H7 (cell line): ENCODE measurements at regions not wholly inside any gene's neighbourhood (a gene's known extent, or its start where the extent isn't known, plus 50 kb on each side); places are given as distances from the start of the nearest gene placed in this dataset.
"Not testable (repeated sequence)": the region's sequence is repeated elsewhere in the genome, so short reads cannot be mapped to it uniquely, and the experiment has no call there.

ENCODE experiments used
- DNase-seq: peaks from one replicate; pipeline ENCODE4 v3.0.0; 2012
- H3K27me3 ChIP-seq: 2 replicates; pipeline ENCODE4 v1.6.0; 2011; ENCODE audit warnings: mild to moderate bottlenecking, low read length; ENCODE audit not compliant: control insufficient read depth, insufficient read depth
- H3K36me3 ChIP-seq: replicated peaks from 2 replicates; pipeline ENCODE4 v1.5.1; 2011; ENCODE audit warnings: low read length; ENCODE audit not compliant: control insufficient read depth, insufficient read depth
- H3K4me3 ChIP-seq: 2 replicates; pipeline ENCODE4 v1.5.1; 2011; ENCODE audit warnings: low read depth, mild to moderate bottlenecking, control low read depth, low read length, moderate library complexity; ENCODE audit not compliant: insufficient read depth

- no peak for DNase-seq
- peak overlapping the region; percentile 58 for H3K4me3 ChIP-seq
These were observed 435.6 kb upstream of the CDH9 start for GRCh38 chr5:27474047-27474309.

GRCh38 chr5:27473307-27474046 is 435.1 kb upstream of the CDH9 start:
- H3K36me3 ChIP-seq: peaks cover 31% of the 10 kb centered on the region
- peak overlapping the region; percentile 58 for H3K4me3 ChIP-seq
- DNase-seq: no peak
- H3K27me3 ChIP-seq: no peaks in the 10 kb centered on the region

More at GRCh38 chr5:27474047-27474309, 435.6 kb upstream of the CDH9 start:
- peaks cover 31% of the 10 kb centered on the region for H3K36me3 ChIP-seq
- H3K27me3 ChIP-seq: no peaks in the 10 kb centered on the region

DNA sequence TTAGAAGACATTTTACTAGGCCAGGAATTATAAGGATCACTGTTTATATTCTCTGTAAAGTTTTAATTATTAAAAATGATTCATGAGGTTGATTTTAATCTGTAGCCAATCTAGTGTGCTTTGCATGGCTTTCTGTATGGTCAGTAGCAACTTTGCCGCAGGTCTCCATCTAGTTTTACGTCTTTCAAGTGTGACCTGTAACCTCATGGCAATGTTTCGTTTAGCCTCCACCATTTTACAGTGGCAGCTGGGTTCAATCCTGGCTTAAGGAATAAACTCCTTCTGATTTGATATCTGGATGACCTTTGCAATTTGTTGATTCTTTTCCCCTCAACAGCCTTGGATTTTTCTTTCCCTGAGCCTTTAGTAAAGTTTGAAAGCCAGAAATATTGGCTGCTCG is 434.5 kb upstream of the CDH9 start:
- no peak for DNase-seq

DNA sequence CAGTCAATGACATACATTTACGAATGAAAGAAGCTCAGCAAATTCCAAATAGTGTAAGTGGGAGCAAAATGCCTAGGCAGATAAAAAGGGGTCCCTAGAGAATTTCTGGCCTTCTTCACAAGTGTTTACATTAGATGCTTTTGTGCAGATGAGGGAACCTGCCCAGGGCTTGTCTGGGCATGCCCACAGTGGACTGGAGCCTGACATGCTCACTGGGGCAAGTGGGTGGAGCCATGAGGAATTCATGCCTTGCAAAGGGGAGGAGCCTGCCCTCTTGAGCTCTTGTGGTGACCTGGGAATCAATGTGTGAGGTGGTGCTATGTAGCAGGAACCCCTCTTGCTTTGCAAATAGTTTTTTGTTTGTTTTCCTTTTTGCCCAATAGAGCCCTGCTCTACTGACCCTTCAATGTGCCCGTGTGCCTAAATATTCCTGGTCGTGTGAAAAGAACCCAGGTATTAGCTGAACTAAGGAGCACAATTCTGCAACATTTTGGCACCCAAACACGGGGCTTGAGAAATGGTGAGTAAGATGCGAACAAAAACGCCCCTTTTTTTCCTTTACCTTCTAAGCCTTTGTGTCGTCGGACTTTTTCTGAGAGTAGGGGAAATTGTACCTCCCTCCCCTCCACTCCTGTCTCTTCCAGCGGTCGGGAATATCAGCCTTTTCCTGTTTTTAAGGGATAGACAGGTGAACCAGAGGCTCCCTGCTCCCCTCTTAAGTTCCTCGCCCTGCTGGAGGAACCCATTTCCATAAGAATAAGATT is 433.8 kb upstream of the CDH9 start:
- DNase-seq: peak; percentile 27
- Histone ChIP-seq H3K36me3 (peaks cover 25% of the 10 kb centered on the region), H3K4me3 (peak overlapping the region; percentile 58), H3K27me3 (no peaks in the 10 kb centered on the region)

More for the DNA sequence above, 434.5 kb upstream of the CDH9 start:
- peak overlapping the region; percentile 58 for H3K4me3 ChIP-seq
- H3K27me3 ChIP-seq: no peaks in the 10 kb centered on the region
- peaks cover 31% of the 10 kb centered on the region for H3K36me3 ChIP-seq

DNA sequence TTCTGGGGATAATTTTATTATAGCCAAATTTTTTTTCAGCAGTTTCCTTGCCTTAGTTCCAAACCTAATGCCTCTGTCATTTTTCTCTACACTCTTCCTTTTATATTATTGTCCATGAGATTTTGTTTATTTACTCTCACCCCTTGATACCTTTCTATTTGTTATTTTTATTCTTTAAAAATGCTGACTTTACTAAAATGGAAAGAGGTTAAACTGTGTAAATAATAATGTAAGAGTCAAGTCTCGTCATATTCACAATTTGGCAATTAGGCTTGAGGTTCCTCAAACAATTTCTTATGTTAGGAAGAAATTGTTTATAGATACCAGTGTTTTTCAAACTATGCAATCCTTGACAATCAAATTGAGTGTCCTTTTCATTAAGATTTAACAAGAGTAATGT is 428.6 kb upstream of the CDH9 start:
- no peaks in the 10 kb centered on the region for H3K36me3 ChIP-seq
- DNase-seq: no peak
- H3K27me3 ChIP-seq: no peaks in the 10 kb centered on the region
- H3K4me3 ChIP-seq: no peak overlapping the region

DNA sequence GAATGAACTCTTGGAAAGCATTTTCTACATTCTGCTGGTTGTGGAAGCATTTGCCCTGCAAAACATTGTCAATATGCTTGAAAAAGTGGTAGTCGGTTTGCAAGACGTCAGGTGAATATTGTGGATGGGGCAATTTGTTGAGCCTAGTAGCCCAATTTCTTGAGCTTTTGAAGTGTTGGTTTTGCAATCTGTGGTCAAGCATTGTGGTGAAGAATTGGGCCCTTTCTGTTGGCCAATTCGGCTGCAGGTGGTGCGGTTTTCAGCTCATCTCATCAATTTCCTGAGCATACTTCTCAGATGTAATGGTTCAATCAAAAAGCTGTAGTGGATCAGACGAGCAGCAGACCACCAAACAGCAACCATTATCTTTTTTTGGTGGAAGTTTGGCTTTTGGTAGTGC is 426.8 kb upstream of the CDH9 start:
- DNase-seq: no peak
- no peaks in the 10 kb centered on the region for H3K27me3 ChIP-seq
- no peak overlapping the region for H3K4me3 ChIP-seq
- no peaks in the 10 kb centered on the region for H3K36me3 ChIP-seq

GRCh38 chr5:27463446-27464149 is 425.2 kb upstream of the CDH9 start:
- Histone ChIP-seq H3K4me3 (no peak overlapping the region), H3K36me3 (no peaks in the 10 kb centered on the region), H3K27me3 (no peaks in the 10 kb centered on the region)
- no peak for DNase-seq

- Histone ChIP-seq H3K27me3 (no peaks in the 10 kb centered on the region), H3K4me3 (no peak overlapping the region)
- no peak for DNase-seq
These were observed 424.6 kb upstream of the CDH9 start for GRCh38 chr5:27462936-27463335.

DNA sequence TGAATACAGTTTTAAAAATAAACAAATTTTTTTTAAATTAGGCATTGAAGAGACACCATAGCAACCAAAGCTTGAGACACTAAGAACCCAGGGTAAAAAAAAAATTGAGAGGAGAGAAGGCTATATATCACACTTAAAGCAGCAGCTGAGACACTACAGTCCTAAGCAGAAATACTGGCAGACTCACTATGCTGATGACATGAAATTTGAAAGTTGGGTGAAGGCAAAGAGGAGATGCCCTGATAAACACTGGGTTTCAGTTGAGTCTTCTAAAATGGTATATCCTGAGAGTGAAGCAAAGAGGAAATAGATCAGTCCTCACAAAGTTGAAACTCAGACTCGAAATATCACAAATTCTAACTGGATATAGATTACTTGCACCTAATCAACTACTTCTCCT is 419.9 kb upstream of the CDH9 start:
- no peaks in the 10 kb centered on the region for H3K27me3 ChIP-seq
- no peak for DNase-seq
- H3K36me3 ChIP-seq: no peaks in the 10 kb centered on the region
- H3K4me3 ChIP-seq: no peak overlapping the region

More at GRCh38 chr5:27462936-27463335, 424.6 kb upstream of the CDH9 start:
- no peaks in the 10 kb centered on the region for H3K36me3 ChIP-seq

- H3K27me3 ChIP-seq: no peaks in the 10 kb centered on the region
- no peak overlapping the region for H3K4me3 ChIP-seq
- H3K36me3 ChIP-seq: no peaks in the 10 kb centered on the region
- no peak for DNase-seq
These were observed 413.0 kb upstream of the CDH9 start for GRCh38 chr5:27451377-27451776.

DNA sequence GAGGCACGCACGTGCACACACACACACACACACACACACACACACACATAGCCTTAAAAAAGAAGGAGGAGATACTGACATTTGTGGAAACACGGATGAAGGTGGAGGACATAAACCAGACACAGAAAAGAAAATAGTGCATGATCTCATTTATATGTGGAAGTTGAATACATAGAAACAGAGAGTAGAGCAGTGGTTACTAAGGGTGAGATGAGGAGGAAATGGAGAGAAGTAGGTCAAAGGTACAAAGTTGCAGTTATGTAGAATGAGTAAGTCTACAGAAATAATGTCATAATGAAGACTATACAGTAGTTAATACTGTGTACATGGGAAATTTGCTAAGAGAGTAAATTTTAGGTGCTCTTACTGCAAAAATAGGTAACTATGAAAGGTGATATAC is 412.2 kb upstream of the CDH9 start:
- no peak for DNase-seq
- Histone ChIP-seq H3K27me3 (no peaks in the 10 kb centered on the region), H3K4me3 (no peak overlapping the region), H3K36me3 (no peaks in the 10 kb centered on the region)

DNA sequence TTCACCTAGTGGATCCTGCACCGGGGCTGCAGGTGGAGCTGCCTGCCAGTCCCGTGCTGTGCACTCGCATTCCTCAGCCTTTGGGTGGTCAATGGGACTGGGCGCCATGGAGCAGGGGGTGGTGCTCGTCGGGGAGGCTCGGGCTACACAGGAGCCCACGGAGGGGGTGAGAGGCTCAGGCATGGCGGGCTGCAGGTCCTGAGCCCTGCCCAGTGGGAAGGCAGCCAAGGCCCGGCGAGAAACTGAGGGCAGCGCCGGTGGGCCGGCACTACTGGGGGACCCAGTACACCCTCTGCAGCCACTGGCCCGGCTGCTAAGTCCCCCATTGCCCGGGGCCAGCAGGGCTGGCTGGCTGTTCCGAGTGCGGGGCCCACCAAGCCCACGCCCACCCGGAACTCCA is 401.0 kb upstream of the CDH9 start:
- DNase-seq, H3K4me3 ChIP-seq, H3K27me3 ChIP-seq, H3K36me3 ChIP-seq: not testable (repeated sequence)

GRCh38 chr5:27437594-27438200 is 399.3 kb upstream of the CDH9 start:
- Histone ChIP-seq H3K36me3 (no peaks in the 10 kb centered on the region), H3K27me3 (no peaks in the 10 kb centered on the region), H3K4me3 (no peak overlapping the region)
- no peak for DNase-seq

GRCh38 chr5:27434335-27434734 is 395.9 kb upstream of the CDH9 start:
- no peak for DNase-seq
- Histone ChIP-seq H3K4me3 (no peak overlapping the region), H3K27me3 (no peaks in the 10 kb centered on the region), H3K36me3 (no peaks in the 10 kb centered on the region)

DNA sequence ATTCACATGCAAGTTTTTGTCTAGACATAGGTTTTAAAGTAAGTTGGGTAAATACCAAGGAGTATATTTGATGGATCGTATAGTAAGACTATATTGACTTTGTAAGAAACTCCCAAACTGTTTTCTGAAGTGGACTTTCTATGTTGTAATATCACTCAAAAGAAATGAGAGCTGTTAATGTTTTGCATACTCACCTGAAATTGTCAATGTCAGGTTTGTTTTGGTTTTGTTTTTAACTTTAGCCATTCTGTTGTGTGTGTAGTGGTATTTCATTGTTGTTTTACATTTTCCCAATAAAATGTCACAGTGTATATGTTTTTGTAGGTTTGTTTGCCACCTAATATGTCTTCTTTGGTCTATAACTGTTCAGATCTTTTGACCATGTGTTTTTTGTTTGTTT is 375.7 kb upstream of the CDH9 start:
- H3K27me3 ChIP-seq: no peaks in the 10 kb centered on the region
- H3K4me3 ChIP-seq: no peak overlapping the region
- no peaks in the 10 kb centered on the region for H3K36me3 ChIP-seq
- DNase-seq: no peak
